Amygdala (tissue), 56 donors: ENCODE measurements at regions not wholly inside any gene's neighbourhood (a gene's known extent, or its start where the extent isn't known, plus 50 kb on each side); places are given as distances from the start of the nearest gene placed in this dataset.
"Not testable (repeated sequence)": the region's sequence is repeated elsewhere in the genome, so short reads cannot be mapped to it uniquely, and the experiment has no call there.

Experiments used
- DNase-seq, 56 donors: peaks; one replicate each; lab custom pipeline; 2025; lab: John Stamatoyannopoulos, UW

GRCh38 chr4:19194672-19195071, 1057.0 kb upstream of the SLIT2 start:
- DNase-seq, result no peak

- DNase-seq, result no peak
Observed at GRCh38 chr4:19193274-19193981, 1058.3 kb upstream of the SLIT2 start.

- no peak for DNase-seq
Observed at GRCh38 chr4:19191979-19192650, 1059.6 kb upstream of the SLIT2 start.

GRCh38 chr4:19187691-19188090, 1064.0 kb upstream of the SLIT2 start:
- DNase-seq, result no peak

- no peak for DNase-seq
Observed at GRCh38 chr4:19187096-19187495, 1064.6 kb upstream of the SLIT2 start.

- DNase-seq, result not testable (repeated sequence)
Observed at GRCh38 chr4:19181631-19182030, 1070.1 kb upstream of the SLIT2 start.

- no peak for DNase-seq
Observed at GRCh38 chr4:19178835-19179234, 1072.9 kb upstream of the SLIT2 start.

GRCh38 chr4:19177616-19178015, 1074.1 kb upstream of the SLIT2 start:
- DNase-seq, result no peak

- DNase-seq, result no peak
Observed at GRCh38 chr4:19171832-19172231, 1079.9 kb upstream of the SLIT2 start.

GRCh38 chr4:19167311-19167710, 1084.4 kb upstream of the SLIT2 start:
- no peak for DNase-seq

GRCh38 chr4:19164334-19164733, 1087.4 kb upstream of the SLIT2 start:
- DNase-seq, result no peak

GRCh38 chr4:19159874-19160273, 1091.8 kb upstream of the SLIT2 start:
- DNase-seq, result no peak

GRCh38 chr4:19158107-19158809, 1093.4 kb upstream of the SLIT2 start:
- no peak for DNase-seq

GRCh38 chr4:19156786-19157185, 1094.9 kb upstream of the SLIT2 start:
- no peak for DNase-seq

- no peak for DNase-seq
Observed at GRCh38 chr4:19155568-19155967, 1096.1 kb upstream of the SLIT2 start.

- DNase-seq, result not testable (repeated sequence)
Observed at GRCh38 chr4:19154267-19154666, 1097.4 kb upstream of the SLIT2 start.

GRCh38 chr4:19152264-19152663, 1099.4 kb upstream of the SLIT2 start:
- no peak for DNase-seq

- no peak for DNase-seq
Observed at GRCh38 chr4:19151684-19152083, 1100.0 kb upstream of the SLIT2 start.

GRCh38 chr4:19146038-19146437, 1105.7 kb upstream of the SLIT2 start:
- DNase-seq, result no peak

- no peak for DNase-seq
Observed at GRCh38 chr4:19135895-19136633, 1114.5 kb upstream of the LCORL start.

GRCh38 chr4:19134685-19135084, 1113.1 kb upstream of the LCORL start:
- DNase-seq, result no peak
